GM18907 (cell line): ENCODE measurements at regions not wholly inside any gene's neighbourhood (a gene's known extent, or its start where the extent isn't known, plus 50 kb on each side); places are given as distances from the start of the nearest gene placed in this dataset.

ENCODE experiments used
- ATAC-seq: cut with Tn5 transposase; IDR thresholded peaks from one replicate; pipeline ENCODE4 v1.9.1; 2021; ENCODE audit warnings: mild to moderate bottlenecking, moderate library complexity; ENCODE audit not compliant: unreplicated experiment

DNA sequence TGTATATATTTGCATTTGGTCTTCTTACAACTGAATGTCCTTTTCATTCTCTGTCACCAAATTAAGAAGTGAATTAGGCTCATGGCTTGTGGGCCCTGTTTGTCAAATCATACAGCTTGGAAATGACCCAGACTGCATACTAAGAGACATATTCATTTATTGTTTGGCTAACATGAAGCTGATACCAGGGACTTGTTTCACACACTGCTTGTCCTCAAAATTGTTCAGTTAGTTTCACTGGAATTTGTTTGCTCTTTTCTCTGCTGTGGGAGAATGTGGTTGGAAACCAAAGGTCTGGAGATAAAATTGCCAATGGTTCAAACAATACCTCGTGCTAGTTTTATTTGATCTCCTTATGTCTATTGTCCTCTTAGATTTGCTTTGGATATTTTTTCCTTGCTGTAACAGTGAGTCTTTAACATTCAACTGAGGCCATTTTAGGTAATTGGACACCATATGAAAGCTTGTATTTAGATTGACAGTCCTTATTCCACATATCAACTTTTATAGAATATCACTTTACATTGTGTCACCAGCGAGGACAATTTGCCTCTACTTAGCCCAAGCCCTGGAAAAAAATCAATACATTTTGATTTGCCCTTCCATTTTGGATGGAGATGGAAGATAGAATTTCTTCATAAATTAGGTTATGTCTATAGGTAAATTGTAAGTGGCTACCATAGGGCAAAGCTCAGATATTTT is 144.3 kb upstream of the MTAP start:
- ATAC-seq: no peak

DNA sequence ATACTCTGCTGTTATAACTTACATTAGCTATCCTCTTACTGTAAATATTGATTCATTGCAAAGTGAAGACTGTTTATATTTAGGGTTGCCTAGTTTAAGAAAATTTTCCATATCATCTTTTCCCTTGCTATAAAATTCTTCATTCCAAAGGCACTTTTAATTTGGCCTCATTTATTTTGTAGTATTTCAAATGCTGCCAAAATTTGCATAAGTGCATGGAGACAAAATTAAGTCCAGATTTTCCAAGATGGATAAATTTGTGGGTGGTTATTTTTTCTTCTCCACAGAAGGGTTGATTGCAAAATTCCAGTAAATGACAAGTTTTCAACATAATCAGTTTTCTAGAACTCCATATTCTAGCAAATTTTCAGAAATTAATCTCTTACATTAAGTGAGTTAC is 141.5 kb upstream of the MTAP start:
- ATAC-seq: no peak

GRCh38 chr9:21661626-21662025 is 140.8 kb upstream of the MTAP start:
- ATAC-seq: no peak

DNA sequence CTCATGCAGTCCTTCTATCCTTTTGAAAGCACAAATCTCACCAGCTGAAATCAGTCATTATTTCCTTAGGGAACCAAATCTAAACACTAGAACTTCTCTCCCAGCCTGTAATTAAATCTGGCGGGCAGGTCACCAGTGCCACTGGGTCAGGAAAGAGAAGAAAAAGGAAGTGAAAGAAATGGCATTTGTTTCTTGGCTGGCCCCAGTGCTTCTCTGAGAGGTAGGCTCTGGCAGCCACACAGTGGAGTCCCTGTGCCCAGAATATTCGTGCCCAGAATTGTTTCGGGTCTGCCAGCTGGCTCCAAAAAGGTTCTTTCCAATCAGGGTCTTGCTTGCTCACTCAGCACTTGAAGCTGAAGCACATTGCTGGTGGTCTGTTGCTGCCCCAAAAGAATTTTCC is 133.9 kb upstream of the MTAP start:
- ATAC-seq: no peak

DNA sequence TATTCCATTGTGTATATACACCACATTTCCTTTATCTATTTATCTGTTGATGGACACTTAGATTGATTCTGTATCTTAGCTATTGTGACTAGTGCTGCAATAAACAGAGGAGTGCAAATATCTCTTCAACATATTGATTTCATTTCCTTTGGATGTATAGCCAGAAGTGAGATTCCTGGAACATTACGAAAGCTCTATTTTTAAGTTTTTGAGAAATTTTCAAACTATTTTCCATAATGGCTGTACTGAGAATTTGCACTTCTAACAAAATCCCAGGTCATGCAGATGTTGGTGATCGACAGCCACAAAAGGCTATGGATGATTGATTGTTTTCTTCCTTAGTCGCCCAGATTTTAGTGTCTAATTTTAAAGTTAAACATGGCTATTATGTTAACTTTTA is 132.7 kb upstream of the MTAP start:
- ATAC-seq: no peak

DNA sequence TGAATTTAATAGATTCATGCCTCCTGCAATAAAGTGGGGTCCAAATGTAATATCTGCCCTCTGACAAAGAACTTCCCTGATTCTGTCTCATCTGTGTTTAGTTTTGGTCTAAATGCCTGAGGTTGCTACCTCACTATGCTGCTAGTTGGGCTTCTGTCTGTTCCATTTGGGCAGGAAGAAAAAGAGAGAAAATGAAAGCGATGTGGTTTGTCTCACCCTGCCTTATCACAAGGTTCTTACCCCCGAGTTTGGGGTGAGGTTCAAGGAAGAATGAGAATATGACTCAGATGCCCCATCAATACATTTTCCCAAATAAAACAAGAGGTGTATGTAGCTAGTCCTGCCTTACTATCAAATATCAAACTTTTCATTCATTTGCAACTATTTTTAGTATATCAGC is 132.1 kb upstream of the MTAP start:
- ATAC-seq: no peak

- ATAC-seq: no peak
Measured at GRCh38 chr9:21672140-21672539, 130.3 kb upstream of the MTAP start.

- ATAC-seq: no peak
Measured at GRCh38 chr9:21672761-21673160, 129.7 kb upstream of the MTAP start.

DNA sequence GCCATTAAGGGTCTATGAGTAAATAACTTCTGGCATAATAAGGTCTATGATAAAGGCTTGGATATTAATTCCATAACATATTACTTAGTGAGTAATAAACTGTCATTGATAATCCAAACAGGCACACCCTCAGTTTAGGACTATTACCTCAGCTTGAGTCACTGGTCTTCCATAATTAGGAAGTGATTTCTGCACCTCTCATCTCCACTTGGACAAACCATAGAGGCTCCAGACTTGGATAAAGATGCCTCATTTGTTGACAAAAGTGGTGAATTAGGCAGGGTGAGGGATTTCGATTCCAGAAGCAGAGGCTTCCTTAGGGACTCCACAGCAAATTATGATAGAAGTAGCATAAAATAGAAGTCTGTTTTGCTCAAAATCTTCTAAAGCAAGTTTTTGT is 127.5 kb upstream of the MTAP start:
- ATAC-seq: no peak

- ATAC-seq: no peak
Measured at GRCh38 chr9:21677387-21677786, 125.0 kb upstream of the MTAP start.

DNA sequence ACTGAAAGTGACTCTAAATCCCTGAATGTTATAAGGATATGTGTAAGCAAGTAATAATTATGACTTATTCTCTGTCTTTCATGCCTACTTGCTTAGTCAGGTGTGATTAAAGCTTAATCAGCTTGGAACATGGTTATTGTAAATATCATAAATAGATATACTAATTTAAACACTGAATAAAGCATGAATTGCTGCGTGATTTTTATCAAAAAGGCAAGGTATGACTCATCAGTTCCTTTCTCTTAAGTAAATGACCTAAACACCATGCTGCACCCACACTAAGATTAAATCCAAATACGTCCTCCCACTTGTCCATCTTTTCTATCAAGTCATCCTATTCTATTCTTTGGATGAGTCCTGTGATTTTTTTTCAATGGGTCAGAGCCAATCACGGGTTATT is 124.6 kb upstream of the MTAP start:
- no peak for ATAC-seq

DNA sequence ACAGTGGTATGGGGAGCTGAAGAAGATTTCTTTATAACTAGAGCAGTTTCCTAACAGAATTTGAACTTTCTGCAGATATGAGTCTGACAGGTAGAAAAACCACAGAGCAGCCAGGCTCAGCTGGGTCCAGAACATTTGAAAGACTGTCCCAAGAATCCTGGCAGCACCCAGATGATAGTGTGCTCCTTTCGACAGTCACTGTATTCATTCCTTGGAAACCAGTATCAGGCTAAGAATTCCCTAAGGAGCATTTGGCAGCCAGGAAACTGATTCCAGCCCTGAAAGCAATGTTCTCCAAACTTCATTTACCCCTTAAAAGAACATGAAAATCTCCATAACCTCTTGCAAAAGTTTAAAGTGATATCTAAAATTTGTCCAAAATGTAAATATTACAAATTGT is 123.0 kb upstream of the MTAP start:
- no peak for ATAC-seq

- ATAC-seq: no peak
Measured at GRCh38 chr9:21680590-21680989, 121.8 kb upstream of the MTAP start.

- no peak for ATAC-seq
Measured at GRCh38 chr9:21681641-21682040, 120.8 kb upstream of the MTAP start.

- no peak for ATAC-seq
Measured at GRCh38 chr9:21682381-21682780, 120.1 kb upstream of the MTAP start.

DNA sequence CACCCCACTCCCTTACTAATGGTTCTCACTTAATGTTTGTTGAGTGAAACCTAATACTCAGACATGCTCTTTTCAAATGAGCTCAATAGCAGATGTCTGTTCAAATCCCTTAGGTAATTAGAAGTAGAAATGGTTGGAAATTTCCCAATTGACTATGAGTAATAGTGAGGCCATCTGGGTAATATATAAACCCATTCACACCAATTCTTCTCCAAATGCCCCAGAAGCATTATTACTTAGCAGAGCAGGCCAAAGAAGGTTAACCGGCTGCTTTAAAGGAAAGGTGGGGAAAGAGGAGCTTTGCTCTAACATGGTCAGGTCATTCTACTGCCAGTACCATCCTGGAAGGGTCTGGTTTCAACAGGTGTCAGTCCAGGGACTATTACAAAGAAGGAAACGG is 119.5 kb upstream of the MTAP start:
- ATAC-seq: no peak

DNA sequence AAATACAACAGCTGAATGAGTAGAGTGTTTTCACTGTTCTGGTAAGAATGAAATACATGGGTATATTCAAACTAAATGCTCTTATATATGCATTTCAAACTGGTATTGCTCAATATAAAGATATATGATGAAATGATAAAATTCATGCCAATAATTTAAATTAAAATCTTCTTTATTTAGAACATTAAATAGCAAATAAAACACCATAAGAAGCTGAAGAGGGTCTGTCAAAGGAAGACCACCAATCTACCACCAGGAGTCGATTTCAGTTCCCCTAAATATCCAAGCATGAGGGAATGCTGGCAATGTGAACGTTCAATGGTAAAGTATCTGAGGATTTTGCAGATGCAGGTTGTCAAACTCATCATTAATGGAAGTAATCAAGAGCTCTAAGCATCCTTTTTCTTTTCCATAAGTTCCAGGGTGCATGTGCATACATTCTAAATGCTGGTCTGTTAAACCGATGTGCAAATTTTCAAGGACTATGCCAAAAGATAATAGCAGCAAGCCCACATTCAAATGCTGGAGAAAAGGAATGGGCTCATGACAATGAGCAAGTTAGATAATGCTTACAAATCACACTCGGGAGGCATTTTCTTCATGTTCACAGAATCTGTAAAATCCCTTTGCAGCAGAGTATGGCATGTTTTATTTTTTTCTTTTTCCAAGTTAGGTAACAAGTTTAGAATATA is 118.8 kb upstream of the MTAP start:
- ATAC-seq: no peak

DNA sequence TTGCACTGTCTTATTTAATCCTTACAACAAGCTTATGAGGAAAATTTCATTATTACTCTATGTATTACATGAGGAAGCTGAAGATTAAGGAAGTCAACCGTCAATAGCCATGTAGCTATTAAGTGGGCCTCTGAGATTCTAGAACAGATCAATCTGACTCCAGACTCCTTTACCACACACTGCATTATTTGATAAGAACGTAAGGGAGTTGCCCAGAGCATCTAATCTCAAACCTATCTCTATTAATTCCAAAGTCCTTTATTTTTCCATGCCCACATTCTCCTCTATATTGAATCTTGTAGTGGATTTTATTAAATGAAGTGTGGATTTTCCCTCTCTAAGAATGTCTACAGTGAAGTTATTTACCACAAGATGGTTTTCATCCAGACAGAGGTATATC is 118.2 kb upstream of the MTAP start:
- no peak for ATAC-seq

GRCh38 chr9:21684831-21685362 is 117.5 kb upstream of the MTAP start:
- ATAC-seq: no peak

- ATAC-seq: no peak
Measured at GRCh38 chr9:21685502-21685901, 116.9 kb upstream of the MTAP start.

DNA sequence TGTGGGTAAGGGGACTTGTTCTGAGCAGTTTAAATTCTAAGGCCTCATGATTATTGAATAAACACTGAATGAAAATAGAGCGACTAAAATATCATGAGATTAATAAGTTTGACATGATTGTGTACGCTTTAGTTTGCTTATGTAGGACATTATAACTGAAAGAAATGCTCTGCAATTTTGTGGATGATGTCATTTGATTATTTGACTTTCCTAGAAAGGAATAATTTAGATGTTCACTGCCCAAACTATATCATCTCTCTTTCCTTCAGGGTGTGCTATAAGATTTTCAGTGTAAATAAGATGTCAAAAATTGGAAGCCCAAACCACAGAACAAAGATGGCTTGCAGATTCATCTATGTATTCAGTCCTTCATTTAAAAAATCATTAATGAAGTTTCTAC is 115.7 kb upstream of the MTAP start:
- no peak for ATAC-seq

- ATAC-seq: no peak
Measured at GRCh38 chr9:21687351-21687750, 115.1 kb upstream of the MTAP start.
